Kidney capillary endothelial cell (primary cell): ENCODE measurements at regions not wholly inside any gene's neighbourhood (a gene's known extent, or its start where the extent isn't known, plus 50 kb on each side); places are given as distances from the start of the nearest gene placed in this dataset.
"Not testable (repeated sequence)": the region's sequence is repeated elsewhere in the genome, so short reads cannot be mapped to it uniquely, and the experiment has no call there.

Experiments used
- DNase-seq: peaks from one replicate; pipeline ENCODE4 v3.0.0-alpha.2; 2018; ENCODE audit warnings: low spot score

GRCh38 chr6:49097664-49098063, 365.4 kb downstream of the MMUT start:
- DNase-seq = not testable (repeated sequence)

GRCh38 chr6:49097116-49097515, 365.9 kb downstream of the MMUT start:
- no peak for DNase-seq

GRCh38 chr6:49088631-49089030, 374.4 kb downstream of the MMUT start:
- no peak for DNase-seq

GRCh38 chr6:49087369-49087768, 375.7 kb downstream of the MMUT start:
- no peak for DNase-seq

- DNase-seq = no peak
These were observed 380.4 kb downstream of the MMUT start for GRCh38 chr6:49082611-49083010.

- no peak for DNase-seq
These were observed 390.0 kb downstream of the MMUT start for GRCh38 chr6:49072885-49073620.

GRCh38 chr6:49072146-49072545, 390.9 kb downstream of the MMUT start:
- no peak for DNase-seq

GRCh38 chr6:49070411-49070810, 392.6 kb downstream of the MMUT start:
- no peak for DNase-seq

- no peak for DNase-seq
These were observed 408.7 kb downstream of the MMUT start for GRCh38 chr6:49054311-49054710.

GRCh38 chr6:49052901-49053300, 410.2 kb downstream of the MMUT start:
- no peak for DNase-seq

- no peak for DNase-seq
These were observed 411.8 kb downstream of the MMUT start for GRCh38 chr6:49051281-49051680.

- DNase-seq = no peak
These were observed 412.5 kb downstream of the MMUT start for GRCh38 chr6:49050584-49050983.

- no peak for DNase-seq
These were observed 424.7 kb downstream of the MMUT start for GRCh38 chr6:49038294-49038822.

- DNase-seq = no peak
These were observed 432.6 kb downstream of the MMUT start for GRCh38 chr6:49030251-49031020.

- DNase-seq = no peak
These were observed 435.4 kb downstream of the MMUT start for GRCh38 chr6:49027644-49028043.

- no peak for DNase-seq
These were observed 437.5 kb downstream of the MMUT start for GRCh38 chr6:49025273-49026240.

- DNase-seq = no peak
These were observed 458.3 kb downstream of the MMUT start for GRCh38 chr6:49004801-49005200.

- no peak for DNase-seq
These were observed 459.7 kb downstream of the MMUT start for GRCh38 chr6:49003348-49003747.

GRCh38 chr6:49001856-49002541, 461.1 kb downstream of the MMUT start:
- DNase-seq = no peak

- no peak for DNase-seq
These were observed 464.5 kb downstream of the MMUT start for GRCh38 chr6:48998574-48998973.

- no peak for DNase-seq
These were observed 466.5 kb downstream of the MMUT start for GRCh38 chr6:48996461-48997119.
